T follicular helper cell (primary cell): ENCODE measurements at regions not wholly inside any gene's neighbourhood (a gene's known extent, or its start where the extent isn't known, plus 50 kb on each side); places are given as distances from the start of the nearest gene placed in this dataset.
"Not testable (repeated sequence)": the region's sequence is repeated elsewhere in the genome, so short reads cannot be mapped to it uniquely, and the experiment has no call there.

Experiments
- DNase-seq: peaks from one replicate; pipeline ENCODE4 v3.0.0-alpha.2; 2020; ENCODE audit warnings: low read depth

DNA sequence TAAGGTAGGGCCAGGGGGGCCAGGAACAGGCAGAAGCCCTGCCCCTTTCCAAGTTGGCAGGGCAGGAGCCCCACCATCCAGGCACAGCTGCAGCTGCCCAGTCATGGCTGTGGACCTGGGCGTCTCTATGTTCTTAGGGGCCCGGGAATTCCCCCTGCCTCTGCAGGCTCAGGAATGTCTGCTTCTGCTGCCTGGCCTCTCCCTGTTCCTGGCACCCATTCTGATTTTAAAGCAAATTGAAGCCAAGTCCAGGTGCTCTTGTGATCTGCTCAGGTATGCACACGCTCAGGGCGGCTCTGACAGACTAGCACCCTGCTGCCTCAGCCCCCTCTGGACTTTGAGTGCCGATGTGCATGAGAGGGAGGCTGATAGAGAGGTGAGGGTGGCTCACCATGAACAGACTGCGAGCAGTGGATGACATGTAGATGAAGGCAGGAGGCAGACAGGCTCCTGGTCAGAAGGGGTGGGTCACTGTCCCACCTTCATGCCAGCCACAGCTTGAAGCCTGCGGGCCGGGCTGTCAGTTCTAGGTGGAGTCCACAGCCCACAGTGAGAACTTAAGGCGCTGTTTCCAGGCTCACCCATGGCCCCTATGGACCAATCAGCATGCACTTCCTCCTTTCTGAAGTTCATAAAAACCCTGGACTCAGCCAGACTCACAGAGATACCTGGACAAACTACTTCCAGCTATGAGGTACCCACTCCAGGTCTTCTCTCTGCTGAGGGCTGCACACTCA is 747.8 kb upstream of the GBE1 start:
- DNase-seq, result no peak

DNA sequence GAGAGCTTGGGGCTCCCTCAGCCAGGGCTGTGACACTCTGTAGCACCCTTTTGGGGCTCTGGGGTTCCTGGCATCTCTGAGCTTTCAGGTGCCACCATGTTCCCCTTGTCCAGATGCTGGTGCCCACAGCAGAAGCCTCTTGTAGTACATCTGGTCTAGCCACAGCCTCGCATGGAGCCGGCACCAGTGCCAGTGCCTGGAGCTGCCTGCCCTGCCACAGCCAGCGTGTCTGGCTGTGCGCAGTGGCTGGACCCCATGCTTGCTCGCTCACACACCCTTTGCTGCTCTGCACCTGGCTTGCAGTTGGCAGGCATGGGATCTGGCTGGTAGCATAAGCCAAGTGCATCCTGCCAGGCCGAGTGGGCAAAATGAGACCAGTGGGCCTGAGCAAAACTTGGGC is 744.8 kb upstream of the GBE1 start:
- no peak for DNase-seq

DNA sequence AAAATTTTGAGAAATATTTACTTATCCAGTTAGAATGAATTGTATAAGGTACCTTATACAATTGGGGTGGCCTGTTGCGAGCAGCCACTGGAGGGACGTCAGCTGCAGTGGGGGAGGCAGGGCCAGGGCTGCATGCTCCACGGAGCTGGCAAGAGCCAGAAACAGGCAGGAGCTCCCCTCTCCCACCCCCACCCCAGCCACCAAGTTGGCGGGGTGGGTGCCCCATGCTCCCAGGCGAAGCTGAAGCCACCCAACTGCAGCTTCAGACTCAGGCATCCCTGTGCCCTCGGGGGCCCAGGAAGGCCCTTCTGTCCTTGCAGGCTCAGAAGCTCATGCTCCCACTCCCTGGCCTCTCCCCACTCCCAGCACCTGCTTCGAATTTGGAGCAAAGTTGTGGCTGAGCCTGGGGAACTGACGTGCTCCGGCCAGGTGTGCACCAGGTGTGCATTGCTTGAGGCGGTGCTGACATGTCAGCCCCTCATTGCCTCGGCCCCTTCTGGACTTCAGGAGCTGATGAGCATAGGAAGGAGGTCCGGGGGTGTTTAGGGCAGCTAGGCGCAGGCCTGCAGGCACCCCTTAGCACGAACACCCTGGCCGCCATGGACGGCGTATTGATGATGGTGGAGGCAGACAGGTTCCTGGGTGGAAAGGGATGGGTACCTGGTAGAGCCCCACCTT is 743.8 kb upstream of the GBE1 start:
- no peak for DNase-seq

DNA sequence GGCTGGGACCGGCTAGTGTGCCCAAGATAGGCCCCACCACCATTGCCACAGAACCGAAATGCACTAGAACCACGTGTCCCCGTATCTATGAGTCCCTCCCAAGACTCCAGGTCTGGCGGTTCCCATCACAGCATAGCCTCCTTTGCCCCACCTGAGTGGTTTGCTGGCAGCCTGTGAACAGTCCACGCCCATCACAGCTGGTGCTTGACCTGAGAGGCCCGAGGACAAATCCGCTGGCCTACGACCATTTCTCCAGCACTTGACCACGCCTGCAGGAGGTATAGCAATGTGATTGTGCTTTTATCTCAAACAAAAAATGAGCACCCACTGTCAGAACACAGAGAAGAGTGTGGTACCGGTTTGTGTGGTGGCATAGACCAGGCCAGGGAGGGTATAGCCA is 736.7 kb upstream of the GBE1 start:
- DNase-seq, result no peak

DNA sequence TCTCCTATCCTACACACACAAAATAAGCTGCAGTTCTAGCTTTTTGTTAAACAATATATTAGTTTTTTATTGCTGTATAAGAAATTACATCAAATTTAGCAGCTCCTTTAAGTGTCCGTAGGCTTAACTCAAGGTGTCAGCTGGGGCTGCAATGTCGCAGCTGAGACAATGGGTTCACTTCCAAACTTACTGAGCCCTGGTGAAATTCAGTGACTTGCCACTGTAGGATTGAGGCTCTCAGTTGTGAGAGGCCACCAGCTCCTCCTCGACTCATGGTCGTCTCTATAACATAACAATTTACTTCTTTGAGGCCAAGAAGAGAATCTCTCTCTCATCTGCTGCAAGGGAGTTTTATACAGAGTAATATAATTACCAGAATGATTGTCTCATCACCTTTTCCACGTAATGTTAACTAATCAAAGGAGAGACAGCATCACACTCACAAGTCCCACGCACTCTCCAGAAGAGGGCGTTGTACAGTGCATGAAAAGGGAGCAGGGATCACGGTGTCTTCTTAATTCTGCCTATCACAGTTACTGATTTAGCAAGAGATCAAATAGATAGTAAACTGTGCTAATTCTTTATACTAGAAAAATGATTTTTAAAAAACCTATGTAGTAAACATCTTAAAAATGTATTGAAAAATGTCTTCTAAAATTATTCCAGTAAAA is 735.6 kb upstream of the GBE1 start:
- DNase-seq, result no peak

DNA sequence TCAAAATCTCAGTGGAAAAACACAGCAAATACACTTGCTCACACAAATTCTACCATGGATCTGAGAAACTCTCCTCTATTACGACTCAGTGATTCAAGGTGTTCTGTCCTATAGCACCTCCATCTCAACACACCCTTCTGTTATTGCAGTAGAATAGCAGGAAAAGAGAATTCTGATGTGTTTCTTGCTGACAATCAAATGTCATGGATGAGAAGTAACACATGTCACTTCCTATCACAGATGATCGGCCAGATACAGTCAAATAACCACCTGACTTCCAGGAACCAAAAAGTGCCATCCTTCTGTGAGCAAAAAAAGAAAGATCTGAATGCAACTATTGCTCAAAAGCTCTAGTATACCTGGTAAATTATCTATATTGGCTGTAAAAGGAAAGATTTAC is 734.2 kb upstream of the GBE1 start:
- no peak for DNase-seq

DNA sequence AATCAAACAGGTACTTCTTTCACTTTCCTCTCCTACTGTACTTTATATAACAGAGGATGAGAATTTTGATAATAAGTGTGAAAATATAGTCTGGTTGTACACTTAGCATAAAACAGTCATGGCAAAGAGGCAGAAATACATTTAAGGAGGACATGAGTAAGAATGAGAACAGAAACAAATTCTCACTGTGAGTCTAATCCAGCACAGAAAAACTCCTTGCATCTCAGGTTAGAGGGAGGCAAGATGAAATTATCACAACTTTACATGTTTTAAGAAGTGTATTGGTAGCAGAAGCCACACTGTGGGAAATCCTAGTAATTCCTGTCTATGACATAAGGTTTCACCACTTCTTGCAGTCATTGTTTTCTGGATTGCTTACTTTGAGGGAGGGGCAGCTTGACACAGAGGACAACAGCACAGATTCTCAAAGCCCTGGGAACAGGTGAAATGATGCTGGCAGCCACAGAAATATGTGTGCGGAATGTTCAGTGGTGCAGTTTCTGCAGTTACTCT is 733.6 kb upstream of the GBE1 start:
- no peak for DNase-seq

DNA sequence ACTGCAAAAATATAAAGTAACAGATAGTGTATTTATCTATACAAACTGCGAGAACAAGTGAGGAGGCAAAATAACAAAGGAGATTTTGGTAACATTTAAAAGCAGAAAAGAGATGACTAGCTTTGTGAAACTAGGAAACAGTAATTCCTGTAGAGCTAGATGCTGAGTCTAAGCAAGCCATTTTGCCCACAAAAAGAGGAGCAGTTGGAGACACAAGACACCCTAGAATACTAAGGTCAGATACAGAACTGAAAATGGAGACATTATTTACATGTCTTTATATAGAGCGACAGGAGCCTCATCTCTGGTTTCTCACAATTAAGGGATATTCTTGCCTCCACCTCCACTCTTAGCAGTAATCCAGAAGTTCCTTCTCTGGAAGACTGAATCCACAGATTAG is 732.4 kb upstream of the GBE1 start:
- DNase-seq, result no peak

DNA sequence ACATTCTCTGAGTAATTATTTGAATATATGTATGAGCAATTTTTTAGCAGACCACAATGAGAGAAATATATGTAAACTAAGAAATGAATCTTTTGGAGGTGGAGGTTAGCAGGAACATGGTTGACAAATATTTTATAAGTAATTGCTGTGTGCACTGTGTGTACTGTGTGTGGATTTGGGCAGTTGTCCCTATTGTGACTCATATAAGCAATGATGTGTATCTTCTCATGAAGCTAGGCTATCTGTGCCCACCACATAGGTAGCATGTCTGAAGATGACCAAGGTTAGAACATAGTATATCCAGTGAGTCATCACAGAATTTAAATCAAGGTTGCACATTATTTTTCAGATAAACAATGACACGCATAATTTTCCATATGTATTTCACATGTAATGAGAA is 713.9 kb upstream of the GBE1 start:
- DNase-seq, result no peak

DNA sequence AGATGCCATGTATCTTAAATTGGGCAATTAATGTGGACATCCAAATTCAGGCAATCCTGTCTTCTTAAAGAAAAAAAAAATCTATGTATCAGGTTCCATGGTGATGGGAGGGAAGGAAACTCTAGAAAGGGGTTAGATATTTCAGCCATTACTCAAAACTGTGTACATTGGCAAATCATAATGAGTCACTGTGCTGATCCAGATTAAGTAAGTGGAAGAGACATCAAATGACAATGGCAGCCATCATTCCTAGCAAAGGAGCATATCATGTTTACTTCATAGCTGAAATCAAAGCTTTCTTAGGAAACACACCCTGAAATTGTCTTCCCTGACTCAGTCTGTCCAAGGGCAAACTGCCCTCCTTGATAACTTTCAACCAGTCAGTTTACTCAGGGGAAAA is 713.3 kb upstream of the GBE1 start:
- no peak for DNase-seq

DNA sequence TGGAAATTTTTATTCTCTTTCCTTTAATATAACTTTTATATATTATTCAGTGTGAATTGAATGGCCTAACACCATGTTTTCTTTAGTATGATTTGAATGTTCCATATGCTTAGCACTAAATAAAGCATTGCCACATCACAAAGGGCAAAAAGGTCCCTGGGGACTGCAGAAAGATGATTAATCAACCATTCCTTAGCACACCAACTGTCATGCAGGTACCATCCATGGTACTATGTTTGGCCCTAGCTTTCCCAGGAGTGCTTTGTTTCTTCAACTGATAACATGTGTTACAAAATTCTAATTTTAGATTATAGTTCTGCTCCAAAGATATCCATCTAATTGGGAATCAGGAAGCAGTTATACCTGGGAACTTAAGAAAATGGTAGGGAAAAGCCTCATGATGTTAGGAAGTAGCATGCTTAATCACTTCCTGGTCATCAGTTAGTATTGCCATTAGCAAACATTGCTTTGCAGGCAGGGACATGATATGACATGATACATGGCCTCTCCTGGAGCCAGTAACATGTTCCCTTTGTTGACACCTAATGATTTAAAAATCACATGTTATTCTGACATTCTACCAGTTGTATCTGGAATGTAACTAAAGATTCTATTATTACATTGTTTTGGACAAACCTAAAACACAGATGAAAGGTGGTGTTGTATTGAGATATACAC is 712.6 kb upstream of the GBE1 start:
- DNase-seq, result no peak

DNA sequence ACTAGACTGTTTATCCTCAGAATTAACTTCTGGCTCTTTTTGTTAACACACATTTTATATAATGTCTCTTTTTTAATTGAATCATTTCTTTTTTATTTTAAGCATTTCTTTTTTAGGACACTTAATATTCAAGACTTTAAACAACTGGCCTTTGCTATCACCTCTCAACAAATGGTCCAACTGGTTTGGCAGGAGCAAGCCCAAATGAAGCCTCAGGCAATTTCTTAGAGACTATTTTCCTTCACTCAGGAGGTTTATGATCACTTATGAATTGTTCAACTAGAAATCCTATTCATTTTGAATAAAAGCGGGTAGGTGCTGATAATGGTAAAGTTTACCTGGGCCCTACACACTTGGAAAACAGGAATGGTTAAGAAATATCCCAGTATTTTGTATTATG is 705.6 kb upstream of the GBE1 start:
- DNase-seq, result no peak

DNA sequence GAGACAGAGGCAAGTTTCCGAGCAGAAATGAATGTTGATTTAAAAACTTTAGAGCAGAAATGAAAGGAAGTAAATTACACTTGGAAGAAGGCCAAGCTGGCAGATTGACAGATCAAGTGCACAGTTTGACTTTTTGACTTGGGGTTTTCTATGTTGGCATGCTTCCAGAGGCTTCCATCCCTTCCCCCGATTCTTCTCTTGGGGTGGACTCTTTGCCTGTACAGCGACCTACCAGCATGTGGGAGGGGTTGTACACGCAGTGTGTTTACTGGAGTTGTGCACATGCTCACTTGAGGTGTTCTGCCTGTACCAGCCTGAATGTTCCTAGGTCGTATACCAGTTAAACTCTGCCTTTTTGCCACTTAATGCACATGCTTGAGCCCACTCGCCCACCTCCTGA is 701.5 kb upstream of the GBE1 start:
- DNase-seq, result no peak

DNA sequence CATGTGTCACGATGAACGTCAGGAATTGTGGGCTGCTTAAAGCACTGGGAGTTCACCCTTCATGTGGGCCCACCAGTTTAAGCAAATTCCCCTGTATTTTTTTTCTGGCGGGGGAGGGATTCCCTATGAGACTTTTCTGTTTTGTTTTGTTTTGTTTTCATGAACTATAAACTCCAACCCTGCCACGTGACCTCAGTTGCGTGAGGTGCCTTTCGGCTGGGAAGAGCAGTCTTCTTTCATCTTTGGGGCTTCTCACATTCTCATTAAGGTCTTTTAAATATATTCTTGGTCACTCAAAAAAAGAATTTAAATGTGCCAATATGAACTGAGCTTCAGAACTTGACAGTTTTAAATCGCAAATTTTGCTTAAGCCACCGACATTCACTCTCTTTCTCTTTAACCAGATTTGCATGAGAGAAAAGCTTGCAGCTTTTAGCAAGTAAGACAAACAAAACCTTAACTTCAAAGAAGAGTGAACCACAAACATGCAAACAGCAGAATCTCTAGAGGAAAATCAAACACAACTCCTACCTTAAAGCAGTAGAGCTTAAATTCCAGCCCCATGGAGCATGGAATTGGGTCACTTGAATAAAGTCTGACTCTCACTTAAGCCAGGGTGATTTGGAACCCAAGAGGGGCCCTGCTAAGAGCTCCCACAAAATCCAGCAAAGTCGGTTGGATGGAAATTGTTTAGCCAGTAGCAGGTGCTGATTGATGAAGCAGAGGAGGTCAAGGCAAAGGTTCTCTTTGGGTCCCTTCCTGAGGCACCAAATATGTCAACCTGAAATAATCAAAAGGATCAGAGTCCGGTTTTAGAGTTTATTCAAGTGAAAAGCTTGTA is 699.8 kb upstream of the GBE1 start:
- no peak for DNase-seq

DNA sequence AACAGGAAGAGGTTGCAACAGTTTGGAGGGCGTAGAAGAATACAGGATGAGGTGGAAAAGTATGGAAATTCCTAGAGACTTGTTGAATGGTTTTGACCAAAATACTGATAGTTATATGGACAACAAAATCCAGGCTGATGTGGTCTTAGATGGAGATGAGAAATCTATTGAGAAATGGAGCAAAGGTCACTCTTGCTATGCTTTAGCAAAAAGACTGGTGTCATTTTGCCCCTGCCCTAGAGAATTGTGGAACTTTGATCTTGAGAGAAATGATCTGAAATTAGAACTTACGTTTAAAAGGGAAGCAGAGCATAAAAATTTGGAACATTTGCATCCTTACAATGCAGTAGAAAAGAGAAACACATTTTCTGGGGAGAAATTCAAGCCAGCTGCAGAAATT is 686.9 kb upstream of the GBE1 start:
- DNase-seq, result no peak

DNA sequence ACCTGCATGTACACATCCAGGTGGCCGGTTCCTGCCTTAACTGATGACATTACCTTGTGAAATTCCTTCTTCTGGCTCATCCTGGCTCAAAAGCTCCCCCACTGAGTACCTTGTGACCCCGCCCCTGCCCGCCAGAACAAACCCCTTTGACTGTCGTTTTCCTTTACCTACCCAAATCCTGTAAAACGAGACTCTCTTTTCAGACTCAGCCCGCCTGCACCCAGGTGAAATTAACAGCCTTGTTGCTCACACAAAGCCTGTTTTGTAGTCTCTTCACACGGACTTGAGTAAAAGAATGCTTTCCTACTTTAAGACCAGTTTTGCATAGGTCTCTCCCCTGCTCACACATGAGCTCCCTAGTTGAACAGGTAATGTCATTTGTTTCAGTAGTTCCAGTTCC is 667.4 kb upstream of the GBE1 start:
- DNase-seq, result not testable (repeated sequence)

DNA sequence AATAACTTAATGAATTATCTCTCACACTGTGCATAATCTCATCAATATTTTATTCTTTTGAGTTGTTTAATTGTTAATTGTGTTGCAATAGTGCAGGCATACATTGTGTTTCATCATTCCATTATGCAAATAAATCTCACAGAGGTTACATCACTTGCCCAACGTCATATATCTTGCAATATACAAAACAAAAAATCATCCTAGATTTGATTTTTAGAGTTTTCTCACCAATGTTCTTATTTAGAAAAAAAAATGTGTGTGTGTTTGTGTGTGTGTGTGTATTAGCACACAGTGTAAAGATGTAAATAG is 662.5 kb upstream of the GBE1 start:
- DNase-seq, result no peak

DNA sequence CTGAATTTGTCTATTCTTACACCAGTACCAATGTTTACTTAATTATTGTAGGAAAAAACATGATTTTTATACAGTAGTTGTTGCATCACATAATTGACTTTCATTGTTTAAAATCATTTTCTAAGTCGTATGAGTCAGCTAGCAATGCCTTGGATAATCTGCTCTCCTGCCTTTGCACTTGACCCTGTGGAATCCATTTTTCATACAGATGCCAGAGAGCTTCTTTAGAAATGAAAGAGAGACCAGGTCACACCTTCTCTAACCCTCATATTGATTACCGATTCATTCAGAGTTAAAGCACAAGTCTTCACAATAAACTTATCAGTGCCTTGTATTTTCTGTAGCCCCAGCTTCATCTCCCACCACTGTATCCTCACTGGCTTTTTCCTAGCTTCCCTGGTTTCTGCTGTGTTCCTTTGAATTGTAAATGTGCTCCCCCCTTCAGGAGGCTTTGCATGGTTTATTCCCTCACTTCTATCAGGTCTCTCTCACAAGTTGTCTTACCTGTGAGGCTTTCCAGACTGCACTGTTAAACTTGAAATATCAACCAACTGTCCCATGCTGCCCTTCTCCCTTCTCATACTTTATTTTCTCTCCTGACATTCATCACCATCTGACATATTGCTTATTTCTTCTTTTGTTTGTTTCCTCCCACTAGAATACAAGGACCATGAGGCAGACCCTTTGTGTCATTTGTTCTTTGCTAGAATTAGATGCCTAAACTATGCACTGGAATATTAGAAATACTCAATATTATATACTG is 662.0 kb upstream of the GBE1 start:
- no peak for DNase-seq

DNA sequence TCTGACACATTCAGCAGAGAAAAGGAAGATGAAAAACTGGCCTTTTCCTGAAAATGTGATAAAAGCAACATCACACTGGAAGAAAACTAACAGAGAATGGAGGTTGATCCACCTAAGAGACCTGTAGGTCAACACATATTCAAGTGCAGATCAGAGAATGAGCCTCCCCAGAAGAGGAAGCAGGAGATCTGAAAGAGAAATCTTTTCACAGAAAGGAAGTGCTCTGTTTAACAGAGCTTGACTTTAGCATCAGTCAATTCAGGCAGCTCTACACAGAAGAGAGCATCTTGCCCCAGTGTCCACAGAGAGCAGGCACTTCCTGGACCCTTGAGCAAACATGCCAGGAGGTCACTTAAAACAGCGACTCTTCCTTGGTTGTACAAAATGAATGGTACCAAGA is 655.4 kb upstream of the GBE1 start:
- DNase-seq, result no peak

DNA sequence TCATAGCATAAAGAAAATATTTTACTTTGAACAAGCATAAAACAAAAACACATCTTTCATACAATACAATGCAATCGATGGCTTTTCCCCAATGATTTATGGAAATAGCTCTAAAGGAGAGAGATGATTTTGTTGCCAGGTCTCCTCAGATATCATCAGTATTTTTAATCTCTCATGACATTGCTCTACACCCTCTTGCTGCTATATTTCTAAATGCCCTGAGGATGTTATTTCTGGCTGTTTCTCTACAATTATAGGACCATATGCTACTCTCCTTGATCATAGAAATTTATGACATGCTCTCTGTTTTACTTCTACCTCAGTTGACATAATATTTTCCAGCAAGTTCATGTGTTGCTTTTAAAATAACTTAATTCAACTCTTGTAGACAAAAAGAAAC is 654.9 kb upstream of the GBE1 start:
- DNase-seq, result no peak

DNA sequence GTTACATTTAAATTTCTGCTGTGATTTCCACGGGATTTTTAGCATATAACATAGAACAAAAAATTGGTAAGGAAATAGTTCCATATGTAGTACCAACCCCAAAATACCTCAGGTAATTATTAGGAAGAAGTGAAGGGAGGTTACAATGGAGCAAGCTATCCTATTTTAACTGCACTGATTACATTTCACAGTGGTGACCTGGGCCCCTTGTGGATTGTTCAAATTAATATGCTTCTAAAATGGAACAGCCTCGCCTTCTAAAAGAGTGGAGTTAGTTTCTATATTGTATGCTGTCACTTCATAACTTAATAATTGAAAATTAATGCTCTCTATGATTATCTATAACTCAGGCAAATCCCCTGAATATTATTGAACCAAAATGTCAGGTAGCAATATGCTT is 651.7 kb upstream of the GBE1 start:
- no peak for DNase-seq
